HEK293 (cell line): ENCODE measurements at regions not wholly inside any gene's neighbourhood (a gene's known extent, or its start where the extent isn't known, plus 50 kb on each side); places are given as distances from the start of the nearest gene placed in this dataset.

Experiments
- CTCF ChIA-PET: fragments of 350-600 bp; formaldehyde crosslinking; extraction: SDS; loops from one replicate; lab custom pipeline; 2021; ENCODE audit warnings: antibody characterized with exemption; lab: Yijun Ruan, JAX
- POLR2A ChIA-PET: fragments of 300-600 bp; formaldehyde crosslinking; extraction: SDS; loops from one replicate; lab custom pipeline; 2020; ENCODE audit warnings: antibody characterized with exemption, inconsistent platforms; lab: Yijun Ruan, JAX
- H3K27ac ChIP-seq: fragments of 200-500 bp; sonication (Bioruptor generic); 2 replicates; pipeline ENCODE4 v1.5.1; 2014; ENCODE audit warnings: low read depth, low read length, control low read depth, inconsistent platforms; ENCODE audit errors: extremely low read depth
- H3K36me3 ChIP-seq, 2 experiments: fragments of 200-500 bp in 1 of 2; sonication (Bioruptor generic) in 1 of 2; 1 replicate in 1 of 2; 2 replicates in 1 of 2; pipeline ENCODE4 v1.5.1; 2014 to 2017; ENCODE audit warnings: inconsistent platforms in 2 of 2, low read length in 2 of 2; ENCODE audit not compliant: control insufficient read depth in 2 of 2, insufficient read depth in 1 of 2
- H3K4me1 ChIP-seq: fragments of 200-500 bp; sonication (Bioruptor generic); 2 replicates; pipeline ENCODE4 v1.5.1; 2014; ENCODE audit warnings: mild to moderate bottlenecking, low read length, inconsistent platforms; ENCODE audit not compliant: control insufficient read depth, insufficient read depth
- H3K4me3 ChIP-seq: 2 replicates; pipeline ENCODE4 v1.5.1; 2011; ENCODE audit warnings: low read depth, mild to moderate bottlenecking, control low read depth, low read length, moderate library complexity
- H3K9me3 ChIP-seq: fragments of 200-500 bp; sonication (Bioruptor generic); 2 replicates; pipeline ENCODE4 v1.5.1; 2014; ENCODE audit warnings: low read depth, low read length, inconsistent platforms; ENCODE audit not compliant: control insufficient read depth, insufficient read depth
- ZNF10 ChIP-seq: fragments of 450-650 bp; formaldehyde crosslinking; IDR thresholded peaks from 2 replicates; pipeline ENCODE4 v1.5.1; 2017; ENCODE audit warnings: missing biosample characterization, missing genetic modification characterization
- ZNF155 ChIP-seq: fragments of 450-650 bp; formaldehyde crosslinking; IDR thresholded peaks from 2 replicates; pipeline ENCODE4 v1.5.1; 2016; ENCODE audit warnings: missing biosample characterization, missing genetic modification characterization
- ZNF174 ChIP-seq: fragments of 450-650 bp; formaldehyde crosslinking; IDR thresholded peaks from 2 replicates; pipeline ENCODE4 v1.5.0; 2017; ENCODE audit warnings: missing biosample characterization, mild to moderate bottlenecking, missing genetic modification characterization
- ZNF184 ChIP-seq: fragments of 450-650 bp; IDR thresholded peaks from 2 replicates; pipeline ENCODE4 v1.5.1; 2018; ENCODE audit warnings: missing biosample characterization, mild to moderate bottlenecking, missing genetic modification characterization
- ZNF214 ChIP-seq: fragments of 450-650 bp; formaldehyde crosslinking; IDR thresholded peaks from 2 replicates; pipeline ENCODE4 v1.5.1; 2017; ENCODE audit warnings: missing biosample characterization, mild to moderate bottlenecking, missing genetic modification characterization, borderline replicate concordance
- ZNF274 ChIP-seq, 2 experiments: fragments of 200-500 bp in 1 of 2; fragments of 450-650 bp in 1 of 2; sonication (Bioruptor generic) in 1 of 2; formaldehyde crosslinking in 1 of 2; IDR thresholded peaks; 2 replicates each; pipeline versions ENCODE4 v1.5.1 to v1.6.1; 2014 to 2016; ENCODE audit warnings: borderline replicate concordance in 1 of 2, inconsistent platforms in 1 of 2, low read length in 1 of 2, missing biosample characterization in 1 of 2, missing genetic modification characterization in 1 of 2
- ZNF324 ChIP-seq: fragments of 450-650 bp; formaldehyde crosslinking; IDR thresholded peaks from 2 replicates; pipeline ENCODE4 v1.5.1; 2016; ENCODE audit warnings: missing biosample characterization, missing genetic modification characterization
- ZNF350 ChIP-seq: fragments of 450-650 bp; formaldehyde crosslinking; IDR thresholded peaks from 2 replicates; pipeline ENCODE4 v1.5.0; 2017; ENCODE audit warnings: missing biosample characterization, mild to moderate bottlenecking, missing genetic modification characterization
- ZNF416 ChIP-seq: fragments of 450-650 bp; formaldehyde crosslinking; IDR thresholded peaks from 2 replicates; pipeline ENCODE4 v1.5.1; 2016; ENCODE audit warnings: missing biosample characterization, missing genetic modification characterization
- ZNF530 ChIP-seq: fragments of 450-650 bp; formaldehyde crosslinking; IDR thresholded peaks from 2 replicates; pipeline ENCODE4 v1.5.1; 2016; ENCODE audit warnings: low read depth, missing biosample characterization, missing genetic modification characterization
- ZNF585B ChIP-seq: fragments of 450-650 bp; formaldehyde crosslinking; IDR thresholded peaks from 2 replicates; pipeline ENCODE4 v1.5.1; 2016; ENCODE audit warnings: missing biosample characterization, missing genetic modification characterization
- ZNF670 ChIP-seq: fragments of 450-650 bp; formaldehyde crosslinking; IDR thresholded peaks from 2 replicates; pipeline ENCODE4 v1.5.1; 2016; ENCODE audit warnings: missing biosample characterization, missing genetic modification characterization, low read depth
- ZNF791 ChIP-seq: fragments of 450-650 bp; formaldehyde crosslinking; IDR thresholded peaks from 2 replicates; pipeline ENCODE4 v1.5.1; 2016; ENCODE audit warnings: missing biosample characterization, missing genetic modification characterization
- TF ChIP-seq, protein P1 (sequence below): IDR thresholded peaks from 2 replicates; pipeline ENCODE4 v1.6.1; 2011; ENCODE audit warnings: mild to moderate bottlenecking, low read depth, low read length, borderline replicate concordance
- TF ChIP-seq, protein P2 (sequence below): fragments of 450-650 bp; formaldehyde crosslinking; IDR thresholded peaks from 2 replicates; pipeline ENCODE4 v1.5.1; 2017; ENCODE audit warnings: missing biosample characterization, missing genetic modification characterization
- TF ChIP-seq, protein P3 (sequence below): fragments of 450-650 bp; formaldehyde crosslinking; IDR thresholded peaks from 2 replicates; pipeline ENCODE4 v1.5.1; 2017; ENCODE audit warnings: missing biosample characterization, mild to moderate bottlenecking, missing genetic modification characterization, moderate library complexity
- TF ChIP-seq, protein P4 (sequence below): fragments of 450-650 bp; formaldehyde crosslinking; IDR thresholded peaks from 2 replicates; pipeline ENCODE4 v1.5.1; 2016; ENCODE audit warnings: missing biosample characterization, missing genetic modification characterization
- TF ChIP-seq, protein P5 (sequence below): fragments of 450-650 bp; formaldehyde crosslinking; IDR thresholded peaks from 2 replicates; pipeline ENCODE4 v1.5.1; 2017; ENCODE audit warnings: missing biosample characterization, missing genetic modification characterization

DNA sequence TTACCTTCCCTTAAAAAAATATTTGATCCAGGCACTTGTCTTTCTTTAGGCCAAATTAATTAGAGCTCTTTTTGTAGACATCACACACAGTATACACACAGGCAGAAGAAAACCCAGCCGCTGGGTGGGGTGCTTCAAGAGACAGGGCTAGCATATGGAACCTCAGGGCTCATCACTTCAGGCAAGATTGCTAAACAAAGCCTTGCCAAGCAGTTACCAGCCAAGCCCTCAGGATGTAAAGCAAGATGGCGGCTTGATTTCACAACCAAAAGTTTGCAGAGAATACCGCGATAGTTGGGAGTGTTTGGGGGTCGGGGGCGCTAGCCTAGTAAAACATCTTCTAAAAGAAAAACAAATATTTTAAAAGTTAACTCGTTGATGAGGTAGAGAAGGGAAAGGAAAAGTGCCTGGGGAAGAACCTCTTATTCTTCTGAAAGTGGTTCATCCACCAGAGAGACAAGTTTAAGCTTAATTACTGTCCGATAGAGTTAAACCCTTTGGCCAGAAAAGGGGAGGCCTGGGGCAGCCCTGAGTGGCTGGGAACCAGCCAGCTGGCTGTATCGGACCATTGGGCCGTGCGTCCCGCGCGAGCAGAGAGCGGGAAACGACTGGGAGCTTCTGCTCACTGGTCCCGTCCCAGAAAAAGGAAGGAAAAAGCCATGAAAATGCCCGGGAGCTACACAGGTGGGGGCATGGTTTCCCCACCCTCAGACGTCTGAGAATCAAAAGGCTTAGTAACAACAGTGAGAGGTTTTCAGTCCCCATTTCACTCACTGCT is 254.9 kb upstream of the PCDH20 start:
- H3K4me3 ChIP-seq, result no peak overlapping the region
- no peaks in the 10 kb centered on the region for H3K4me1 ChIP-seq
- no peaks in the 10 kb centered on the region for H3K36me3 ChIP-seq
- ChIA-PET POLR2A (no interaction called here), CTCF (interaction anchor here (0.7 kb wide), 1 partner anchor 114 kb away, joined by 4 read pairs; no protein-coding TSS in a partner anchor)
- TF ChIP-seq ZNF585B (tag by site-specific recombination) (no peak), ZNF155 (tag by site-specific recombination) (no peak), ZNF174 (no peak), ZNF791 (tag by site-specific recombination) (no peak), ZNF350 (tag by site-specific recombination) (no peak), ZNF274 (IDR thresholded peaks at IDR 0.05; ENCODE audit: low read length) (no peak), ZNF274 (tag by site-specific recombination; IDR thresholded peaks at IDR 0.05; ENCODE audit: borderline replicate concordance) (no peak), ZNF670 (no peak), ZNF214 (tag by site-specific recombination) (no peak), ZNF416 (no peak), ZNF530 (tag by site-specific recombination) (no peak), ZNF324 (tag by site-specific recombination) (no peak), ZNF184 (no peak), ZNF10 (tag by site-specific recombination) (no peak)
- TF ChIP-seq, protein P1, sequence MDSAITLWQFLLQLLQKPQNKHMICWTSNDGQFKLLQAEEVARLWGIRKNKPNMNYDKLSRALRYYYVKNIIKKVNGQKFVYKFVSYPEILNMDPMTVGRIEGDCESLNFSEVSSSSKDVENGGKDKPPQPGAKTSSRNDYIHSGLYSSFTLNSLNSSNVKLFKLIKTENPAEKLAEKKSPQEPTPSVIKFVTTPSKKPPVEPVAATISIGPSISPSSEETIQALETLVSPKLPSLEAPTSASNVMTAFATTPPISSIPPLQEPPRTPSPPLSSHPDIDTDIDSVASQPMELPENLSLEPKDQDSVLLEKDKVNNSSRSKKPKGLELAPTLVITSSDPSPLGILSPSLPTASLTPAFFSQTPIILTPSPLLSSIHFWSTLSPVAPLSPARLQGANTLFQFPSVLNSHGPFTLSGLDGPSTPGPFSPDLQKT, result no peak
- TF ChIP-seq, protein P2, sequence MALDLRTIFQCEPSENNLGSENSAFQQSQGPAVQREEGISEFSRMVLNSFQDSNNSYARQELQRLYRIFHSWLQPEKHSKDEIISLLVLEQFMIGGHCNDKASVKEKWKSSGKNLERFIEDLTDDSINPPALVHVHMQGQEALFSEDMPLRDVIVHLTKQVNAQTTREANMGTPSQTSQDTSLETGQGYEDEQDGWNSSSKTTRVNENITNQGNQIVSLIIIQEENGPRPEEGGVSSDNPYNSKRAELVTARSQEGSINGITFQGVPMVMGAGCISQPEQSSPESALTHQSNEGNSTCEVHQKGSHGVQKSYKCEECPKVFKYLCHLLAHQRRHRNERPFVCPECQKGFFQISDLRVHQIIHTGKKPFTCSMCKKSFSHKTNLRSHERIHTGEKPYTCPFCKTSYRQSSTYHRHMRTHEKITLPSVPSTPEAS (tag by site-specific recombination), result no peak
- TF ChIP-seq, protein P3, sequence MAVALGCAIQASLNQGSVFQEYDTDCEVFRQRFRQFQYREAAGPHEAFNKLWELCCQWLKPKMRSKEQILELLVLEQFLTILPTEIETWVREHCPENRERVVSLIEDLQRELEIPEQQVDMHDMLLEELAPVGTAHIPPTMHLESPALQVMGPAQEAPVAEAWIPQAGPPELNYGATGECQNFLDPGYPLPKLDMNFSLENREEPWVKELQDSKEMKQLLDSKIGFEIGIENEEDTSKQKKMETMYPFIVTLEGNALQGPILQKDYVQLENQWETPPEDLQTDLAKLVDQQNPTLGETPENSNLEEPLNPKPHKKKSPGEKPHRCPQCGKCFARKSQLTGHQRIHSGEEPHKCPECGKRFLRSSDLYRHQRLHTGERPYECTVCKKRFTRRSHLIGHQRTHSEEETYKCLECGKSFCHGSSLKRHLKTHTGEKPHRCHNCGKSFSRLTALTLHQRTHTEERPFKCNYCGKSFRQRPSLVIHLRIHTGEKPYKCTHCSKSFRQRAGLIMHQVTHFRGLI, result no peak
- TF ChIP-seq, protein P4, sequence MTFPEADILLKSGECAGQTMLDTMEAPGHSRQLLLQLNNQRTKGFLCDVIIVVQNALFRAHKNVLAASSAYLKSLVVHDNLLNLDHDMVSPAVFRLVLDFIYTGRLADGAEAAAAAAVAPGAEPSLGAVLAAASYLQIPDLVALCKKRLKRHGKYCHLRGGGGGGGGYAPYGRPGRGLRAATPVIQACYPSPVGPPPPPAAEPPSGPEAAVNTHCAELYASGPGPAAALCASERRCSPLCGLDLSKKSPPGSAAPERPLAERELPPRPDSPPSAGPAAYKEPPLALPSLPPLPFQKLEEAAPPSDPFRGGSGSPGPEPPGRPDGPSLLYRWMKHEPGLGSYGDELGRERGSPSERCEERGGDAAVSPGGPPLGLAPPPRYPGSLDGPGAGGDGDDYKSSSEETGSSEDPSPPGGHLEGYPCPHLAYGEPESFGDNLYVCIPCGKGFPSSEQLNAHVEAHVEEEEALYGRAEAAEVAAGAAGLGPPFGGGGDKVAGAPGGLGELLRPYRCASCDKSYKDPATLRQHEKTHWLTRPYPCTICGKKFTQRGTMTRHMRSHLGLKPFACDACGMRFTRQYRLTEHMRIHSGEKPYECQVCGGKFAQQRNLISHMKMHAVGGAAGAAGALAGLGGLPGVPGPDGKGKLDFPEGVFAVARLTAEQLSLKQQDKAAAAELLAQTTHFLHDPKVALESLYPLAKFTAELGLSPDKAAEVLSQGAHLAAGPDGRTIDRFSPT (tag by site-specific recombination), result no peak
- TF ChIP-seq, protein P5, sequence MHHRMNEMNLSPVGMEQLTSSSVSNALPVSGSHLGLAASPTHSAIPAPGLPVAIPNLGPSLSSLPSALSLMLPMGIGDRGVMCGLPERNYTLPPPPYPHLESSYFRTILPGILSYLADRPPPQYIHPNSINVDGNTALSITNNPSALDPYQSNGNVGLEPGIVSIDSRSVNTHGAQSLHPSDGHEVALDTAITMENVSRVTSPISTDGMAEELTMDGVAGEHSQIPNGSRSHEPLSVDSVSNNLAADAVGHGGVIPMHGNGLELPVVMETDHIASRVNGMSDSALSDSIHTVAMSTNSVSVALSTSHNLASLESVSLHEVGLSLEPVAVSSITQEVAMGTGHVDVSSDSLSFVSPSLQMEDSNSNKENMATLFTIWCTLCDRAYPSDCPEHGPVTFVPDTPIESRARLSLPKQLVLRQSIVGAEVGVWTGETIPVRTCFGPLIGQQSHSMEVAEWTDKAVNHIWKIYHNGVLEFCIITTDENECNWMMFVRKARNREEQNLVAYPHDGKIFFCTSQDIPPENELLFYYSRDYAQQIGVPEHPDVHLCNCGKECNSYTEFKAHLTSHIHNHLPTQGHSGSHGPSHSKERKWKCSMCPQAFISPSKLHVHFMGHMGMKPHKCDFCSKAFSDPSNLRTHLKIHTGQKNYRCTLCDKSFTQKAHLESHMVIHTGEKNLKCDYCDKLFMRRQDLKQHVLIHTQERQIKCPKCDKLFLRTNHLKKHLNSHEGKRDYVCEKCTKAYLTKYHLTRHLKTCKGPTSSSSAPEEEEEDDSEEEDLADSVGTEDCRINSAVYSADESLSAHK (tag by site-specific recombination), result no peak
- H3K9me3 ChIP-seq, result no peaks in the 10 kb centered on the region
- H3K27ac ChIP-seq, result no peak overlapping the region
